Stimulated activated CD8-positive, alpha-beta memory T cell treated with anti-CD3 and anti-CD28 coated beads, Interleukin-12 subunit alpha, Interleukin-12 subunit beta, amount 100 ng/mL, for 1 hour (primary cell): ENCODE measurements at regions not wholly inside any gene's neighbourhood (a gene's known extent, or its start where the extent isn't known, plus 50 kb on each side); places are given as distances from the start of the nearest gene placed in this dataset.

Experiments
- DNase-seq: peaks from one replicate; pipeline ENCODE4 v3.0.0-alpha.2; 2020; ENCODE audit warnings: low read depth

GRCh38 chr18:40440088-40440487, 1514.9 kb upstream of the PIK3C3 start:
- DNase-seq = no peak

- no peak for DNase-seq
Observed at GRCh38 chr18:40437517-40437916, 1517.5 kb upstream of the PIK3C3 start.

- no peak for DNase-seq
Observed at GRCh38 chr18:40431071-40431985, 1523.7 kb upstream of the PIK3C3 start.

GRCh38 chr18:40423291-40423690, 1531.7 kb upstream of the PIK3C3 start:
- no peak for DNase-seq

GRCh38 chr18:40420675-40421074, 1534.4 kb upstream of the PIK3C3 start:
- no peak for DNase-seq

GRCh38 chr18:40417501-40417900, 1537.5 kb upstream of the PIK3C3 start:
- no peak for DNase-seq

GRCh38 chr18:40415821-40416220, 1539.2 kb upstream of the PIK3C3 start:
- DNase-seq = no peak

GRCh38 chr18:40415176-40415791, 1539.8 kb upstream of the PIK3C3 start:
- DNase-seq = no peak

- no peak for DNase-seq
Observed at GRCh38 chr18:40414155-40414754, 1540.8 kb upstream of the PIK3C3 start.

- no peak for DNase-seq
Observed at GRCh38 chr18:40413160-40413559, 1541.9 kb upstream of the PIK3C3 start.

GRCh38 chr18:40412410-40412809, 1542.6 kb upstream of the PIK3C3 start:
- no peak for DNase-seq

- no peak for DNase-seq
Observed at GRCh38 chr18:40407909-40408308, 1547.1 kb upstream of the PIK3C3 start.

- DNase-seq = no peak
Observed at GRCh38 chr18:40404284-40404683, 1550.8 kb upstream of the PIK3C3 start.

- no peak for DNase-seq
Observed at GRCh38 chr18:40402052-40402451, 1553.0 kb upstream of the PIK3C3 start.

GRCh38 chr18:40388121-40388520, 1566.9 kb upstream of the PIK3C3 start:
- no peak for DNase-seq

GRCh38 chr18:40387130-40387787, 1567.8 kb upstream of the PIK3C3 start:
- no peak for DNase-seq

- no peak for DNase-seq
Observed at GRCh38 chr18:40382197-40382596, 1572.8 kb upstream of the PIK3C3 start.

GRCh38 chr18:40380686-40381439, 1574.2 kb upstream of the PIK3C3 start:
- no peak for DNase-seq

GRCh38 chr18:40375837-40376236, 1579.2 kb upstream of the PIK3C3 start:
- DNase-seq = no peak

GRCh38 chr18:40371673-40372072, 1583.4 kb upstream of the PIK3C3 start:
- DNase-seq = no peak

GRCh38 chr18:40367576-40367975, 1587.5 kb upstream of the PIK3C3 start:
- DNase-seq = no peak

- DNase-seq = no peak
Observed at GRCh38 chr18:40366521-40366920, 1588.5 kb upstream of the PIK3C3 start.
